Epithelial cell of proximal tubule (primary cell): ENCODE measurements at regions not wholly inside any gene's neighbourhood (a gene's known extent, or its start where the extent isn't known, plus 50 kb on each side); places are given as distances from the start of the nearest gene placed in this dataset.

ENCODE experiments used
- DNase-seq: peaks from one replicate; pipeline ENCODE4 v3.0.0-alpha.2; 2011; ENCODE audit warnings: low read depth
- H3K4me3 ChIP-seq: 2 replicates; pipeline ENCODE4 v1.5.1; 2011; ENCODE audit warnings: low read depth, mild to moderate bottlenecking, low read length
- CTCF ChIP-seq: conservative IDR thresholded peaks from 2 replicates; pipeline ENCODE4 v1.5.1; 2012; ENCODE audit warnings: low read depth, mild to moderate bottlenecking, low read length

- DNase-seq = no peak
- no peak for TF ChIP-seq CTCF
- H3K4me3 ChIP-seq = no peak overlapping the region
These were observed 125.5 kb upstream of the POM121L12 start for GRCh38 chr7:52909935-52910334.

- H3K4me3 ChIP-seq = no peak overlapping the region
- no peak for TF ChIP-seq CTCF
- DNase-seq = no peak
These were observed 126.3 kb upstream of the POM121L12 start for GRCh38 chr7:52909131-52909530.

- no peak for DNase-seq
- H3K4me3 ChIP-seq = no peak overlapping the region
- TF ChIP-seq CTCF = no peak
These were observed 137.7 kb upstream of the POM121L12 start for GRCh38 chr7:52897713-52898112.

GRCh38 chr7:52897288-52897687 lies 138.1 kb upstream of the POM121L12 start:
- no peak overlapping the region for H3K4me3 ChIP-seq
- no peak for TF ChIP-seq CTCF
- no peak for DNase-seq

- no peak for TF ChIP-seq CTCF
- no peak overlapping the region for H3K4me3 ChIP-seq
- no peak for DNase-seq
These were observed 158.2 kb upstream of the POM121L12 start for GRCh38 chr7:52877240-52877639.

GRCh38 chr7:52876402-52876801 lies 159.0 kb upstream of the POM121L12 start:
- no peak for TF ChIP-seq CTCF
- H3K4me3 ChIP-seq = no peak overlapping the region
- DNase-seq = no peak

GRCh38 chr7:52863652-52864051 lies 171.8 kb upstream of the POM121L12 start:
- H3K4me3 ChIP-seq = no peak overlapping the region
- TF ChIP-seq CTCF = no peak
- no peak for DNase-seq
